ENCODE measurements at regions not wholly inside any gene's neighbourhood (a gene's known extent, or its start where the extent isn't known, plus 50 kb on each side); places are given as distances from the start of the nearest gene placed in this dataset.
"Not testable (repeated sequence)": the region's sequence is repeated elsewhere in the genome, so short reads cannot be mapped to it uniquely, and the experiment has no call there.

DNA sequence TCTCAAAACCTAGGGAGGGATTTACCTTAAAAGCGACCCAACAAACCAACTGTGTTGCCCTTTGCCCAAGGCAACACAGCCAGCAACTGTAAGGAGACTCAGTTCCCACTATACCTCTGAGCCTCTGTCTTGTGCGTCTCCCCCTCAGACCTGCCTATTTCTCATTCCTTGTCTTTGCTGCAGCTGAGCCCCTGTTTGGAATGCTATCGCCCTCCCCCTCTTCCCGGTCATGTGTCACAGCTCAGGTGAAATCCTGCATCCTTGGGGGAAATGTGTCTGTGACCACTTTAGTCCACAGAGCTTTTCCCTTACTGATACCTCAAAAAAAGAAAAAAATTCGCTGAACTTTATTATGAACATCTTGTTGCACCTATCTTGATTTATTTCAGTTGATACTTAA is 52.0 kb upstream of the LRIG1 start:
- DNase-seq, result no peak

DNA sequence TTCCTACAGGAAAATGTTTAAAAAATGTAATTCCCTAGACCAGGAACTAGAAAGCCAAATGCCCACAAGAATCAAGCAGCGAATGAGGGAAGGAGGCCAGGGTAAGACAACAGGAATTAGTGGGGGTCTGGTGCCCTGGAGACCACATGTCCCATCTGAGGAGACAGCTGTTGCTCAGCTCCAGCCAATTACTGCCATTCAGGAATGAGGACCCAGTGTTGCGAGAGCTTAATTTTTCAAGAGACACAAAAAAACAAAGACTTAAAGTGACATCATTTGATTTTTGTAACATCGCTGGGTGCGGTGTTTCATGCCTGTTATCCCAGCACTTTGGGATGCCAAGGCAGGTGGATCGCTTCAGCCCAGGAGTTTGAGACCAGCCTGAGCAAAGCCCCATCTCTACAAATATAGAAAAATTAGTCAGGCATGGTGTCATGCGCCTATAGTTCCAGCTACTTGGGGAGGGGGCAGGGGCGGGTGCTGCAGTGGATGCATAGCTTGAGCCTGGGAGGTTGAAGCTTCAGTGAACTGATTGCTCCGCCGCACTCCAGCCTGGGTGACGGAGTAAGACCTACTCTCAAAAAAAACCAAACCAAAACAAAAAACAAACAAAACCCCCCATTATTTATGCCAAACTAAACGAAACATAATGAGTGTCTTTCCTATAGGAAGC is 52.8 kb upstream of the LRIG1 start:
- DNase-seq, result no peak

DNA sequence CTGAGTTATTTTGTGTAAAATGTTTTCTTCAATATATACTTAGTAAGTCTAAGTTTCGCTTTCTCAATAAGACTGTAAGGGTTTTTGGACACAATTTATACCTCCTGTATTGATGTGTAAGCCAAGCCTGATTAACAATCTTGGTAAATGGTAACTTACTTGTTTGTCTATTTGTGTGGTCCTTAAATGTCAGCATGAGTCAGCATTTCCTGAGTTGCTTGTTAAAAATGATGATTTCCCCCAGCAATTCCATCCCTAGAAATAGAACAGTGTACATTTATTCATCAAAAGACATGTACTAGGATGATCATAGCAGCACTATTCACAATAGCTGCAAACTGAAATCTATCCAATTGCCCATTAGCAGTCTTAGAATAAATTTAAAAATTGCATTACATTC is 53.4 kb upstream of the LRIG1 start:
- DNase-seq, result no peak

DNA sequence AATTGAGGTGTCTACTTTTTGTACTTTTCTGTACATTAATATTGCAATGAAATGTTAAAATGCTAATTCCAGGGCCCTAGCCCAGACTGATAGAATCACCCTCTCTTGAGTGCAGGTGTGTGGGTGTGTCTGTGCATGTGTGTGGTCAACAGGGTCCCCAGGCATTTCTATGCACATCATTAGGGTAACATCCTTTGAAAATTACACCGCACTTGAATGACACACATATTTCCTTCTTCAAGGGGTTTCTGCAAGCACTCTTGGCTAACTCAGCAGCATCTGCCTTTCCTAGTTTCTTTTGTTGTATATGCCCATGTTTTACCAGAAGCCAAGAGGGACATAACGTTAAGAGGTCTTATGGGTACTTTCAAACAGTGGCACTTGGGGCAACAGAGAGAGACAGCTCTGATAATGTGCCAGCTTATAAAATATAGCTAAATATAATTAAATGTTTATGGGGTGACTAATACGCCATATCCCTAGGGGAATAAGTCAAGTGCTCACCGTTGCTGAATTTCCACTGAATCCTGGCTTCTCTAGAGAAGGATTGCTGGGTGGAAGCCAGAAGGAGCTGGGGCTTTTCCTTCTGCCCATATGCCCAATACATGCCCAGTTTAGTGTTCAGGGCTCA is 54.5 kb upstream of the LRIG1 start:
- DNase-seq, result no peak

DNA sequence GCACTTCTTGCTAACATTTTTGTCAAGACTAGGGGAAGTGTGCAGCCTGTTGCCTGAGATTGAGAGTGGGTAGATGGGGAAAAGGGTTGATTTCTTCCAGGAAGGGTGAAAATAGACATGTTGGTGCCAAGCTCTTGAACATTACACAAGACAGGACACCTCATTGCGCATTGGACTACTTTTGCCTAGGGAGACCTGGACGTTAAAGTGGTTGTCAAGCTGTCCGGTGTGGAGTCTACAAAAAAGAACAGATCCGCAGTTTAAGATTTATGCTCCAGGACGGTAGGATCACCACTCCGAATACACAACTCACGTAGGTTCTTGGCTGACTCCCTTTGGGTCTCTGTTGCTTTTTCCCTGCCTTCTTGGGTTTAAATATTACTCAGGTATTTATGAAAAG is 56.3 kb upstream of the LRIG1 start:
- DNase-seq, result no peak

DNA sequence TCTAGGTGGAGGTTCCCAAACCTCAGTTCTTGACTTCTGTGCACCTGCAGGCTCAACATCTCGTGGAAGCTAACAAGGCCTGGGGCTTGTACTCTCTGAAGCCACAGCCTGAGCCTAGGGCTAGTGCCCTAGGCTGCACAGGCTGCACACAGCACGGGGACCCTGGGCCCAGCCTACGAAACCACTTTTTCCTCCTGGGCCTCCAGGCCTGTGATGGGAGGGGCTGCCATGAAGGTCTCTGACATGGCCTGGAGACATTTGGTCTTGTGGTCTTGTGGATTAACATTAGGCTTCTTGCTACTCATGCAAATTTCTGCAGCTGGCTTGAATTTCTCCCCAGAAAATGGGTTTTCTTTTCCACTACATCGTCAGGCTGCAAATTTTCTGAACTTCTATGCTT is 59.1 kb upstream of the LRIG1 start:
- DNase-seq, result not testable (repeated sequence)

DNA sequence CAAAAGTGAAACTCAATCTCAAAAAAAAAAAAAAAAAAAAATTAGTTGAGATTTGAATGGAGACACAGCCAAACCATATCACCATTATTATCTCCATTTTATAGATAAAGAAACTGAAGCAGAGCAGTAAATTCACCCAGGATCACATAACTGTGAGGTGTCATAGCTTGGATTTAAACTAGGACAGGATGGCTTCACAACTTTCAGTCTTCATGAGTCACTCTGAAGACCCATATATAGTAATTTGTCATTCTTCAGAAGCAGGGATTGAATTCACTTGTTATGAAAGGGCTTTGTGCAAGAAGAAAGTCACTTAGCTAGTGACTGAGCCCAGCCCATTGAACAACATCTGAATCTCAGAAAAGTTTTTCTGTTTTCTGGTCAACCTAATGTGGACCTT is 60.5 kb upstream of the LRIG1 start:
- no peak for DNase-seq

DNA sequence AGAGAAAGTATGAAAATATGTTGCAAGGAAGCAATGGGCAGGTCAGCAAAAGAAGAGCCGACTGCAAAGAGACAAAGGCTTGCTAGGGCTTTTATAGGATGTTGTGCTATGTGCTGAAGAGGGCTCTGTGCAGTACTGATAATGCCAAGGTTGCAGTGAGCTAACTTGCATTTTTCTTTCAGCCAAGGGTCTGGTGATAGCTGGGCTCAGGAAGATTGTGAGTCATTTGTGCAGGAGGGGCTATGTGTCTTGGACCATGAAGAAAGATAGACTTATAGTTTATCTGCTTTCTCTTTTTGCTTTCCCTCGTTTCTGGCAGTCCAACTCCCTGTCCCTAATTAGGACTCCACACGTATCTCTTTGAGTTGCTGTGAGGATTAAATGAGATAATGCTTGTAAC is 64.5 kb upstream of the LRIG1 start:
- DNase-seq, result no peak

DNA sequence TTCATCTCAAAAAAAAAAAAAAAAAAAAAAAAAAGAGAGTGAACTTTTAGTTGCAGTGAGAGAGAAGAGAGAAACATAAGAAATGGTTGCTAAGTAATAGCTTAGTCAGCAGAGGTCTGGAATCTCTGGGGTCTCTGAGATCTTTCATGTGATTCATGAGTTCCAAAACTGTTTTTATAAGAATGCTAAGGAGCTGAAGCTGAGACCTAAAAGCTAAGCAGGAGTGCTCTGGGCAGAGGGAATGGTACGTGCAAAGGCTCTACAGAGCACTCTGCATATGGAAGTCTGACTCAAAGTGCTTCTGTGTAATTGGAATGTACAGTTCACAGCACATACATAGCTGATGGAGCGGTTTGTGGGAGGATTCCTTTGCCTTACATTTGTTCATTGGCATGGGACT is 66.3 kb upstream of the LRIG1 start:
- no peak for DNase-seq

DNA sequence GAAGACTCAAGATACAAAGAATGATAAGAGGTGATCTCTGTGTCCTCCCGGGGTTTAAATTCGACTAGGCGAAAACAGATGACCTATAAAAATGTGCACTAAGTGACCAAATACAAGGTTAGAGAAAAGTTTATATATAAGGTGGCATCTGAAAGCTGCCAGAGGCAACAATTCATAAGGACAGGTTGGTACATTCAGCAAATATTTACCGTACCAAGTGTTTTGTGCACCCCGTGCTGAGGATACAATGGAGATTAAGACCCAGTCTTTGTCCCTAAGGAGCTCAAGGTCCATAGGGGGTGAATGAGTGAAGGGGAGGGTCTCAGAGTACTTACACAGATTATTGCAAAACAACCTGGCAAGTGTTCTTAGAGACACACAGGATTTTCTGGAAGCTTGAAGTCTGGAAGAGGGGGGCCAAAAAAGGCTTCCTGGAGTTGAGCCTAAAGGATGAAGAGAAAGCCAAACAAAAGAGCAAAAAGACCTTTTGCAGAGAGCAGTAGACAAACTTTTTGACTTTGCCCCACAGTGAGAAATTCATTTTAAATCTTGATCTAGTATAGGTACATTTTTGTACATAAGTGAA is 71.4 kb upstream of the LRIG1 start:
- no peak for DNase-seq

DNA sequence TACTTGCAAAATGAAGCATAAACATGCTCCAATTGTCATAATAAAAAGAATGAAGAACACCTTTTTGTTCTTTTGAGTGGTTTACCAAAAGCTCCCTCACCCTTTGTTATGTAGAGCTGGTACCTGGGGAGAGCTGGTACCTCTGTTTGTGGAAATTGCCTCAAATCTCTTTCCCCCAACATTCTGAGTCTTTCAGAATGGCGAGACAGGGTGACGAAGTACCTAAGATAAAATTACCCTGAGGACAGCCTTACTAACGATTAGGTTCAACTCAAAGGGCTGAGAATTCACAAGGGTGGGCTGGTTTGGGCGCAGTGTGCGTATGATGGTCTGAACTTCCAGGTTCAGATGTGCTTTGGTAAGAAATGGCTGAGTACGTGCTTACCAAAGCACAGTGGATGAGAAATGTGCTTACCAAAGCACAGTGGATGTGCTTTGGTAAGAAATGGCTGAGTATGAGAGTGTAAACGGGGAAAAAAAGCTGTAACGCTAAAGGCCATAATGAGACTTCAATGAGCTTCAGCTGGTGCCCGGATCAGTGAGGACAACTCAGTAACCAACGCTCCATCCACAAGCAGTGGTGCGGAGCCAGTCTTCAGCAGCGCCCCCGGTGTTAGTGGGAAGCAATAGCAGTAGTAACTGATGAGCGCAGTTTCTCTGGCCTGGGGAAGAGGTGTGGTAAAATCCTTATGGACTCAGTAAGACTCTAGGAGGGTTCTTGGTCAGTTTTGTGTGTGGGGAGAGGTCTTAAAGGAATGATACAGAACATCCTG is 72.3 kb upstream of the LRIG1 start:
- no peak for DNase-seq

DNA sequence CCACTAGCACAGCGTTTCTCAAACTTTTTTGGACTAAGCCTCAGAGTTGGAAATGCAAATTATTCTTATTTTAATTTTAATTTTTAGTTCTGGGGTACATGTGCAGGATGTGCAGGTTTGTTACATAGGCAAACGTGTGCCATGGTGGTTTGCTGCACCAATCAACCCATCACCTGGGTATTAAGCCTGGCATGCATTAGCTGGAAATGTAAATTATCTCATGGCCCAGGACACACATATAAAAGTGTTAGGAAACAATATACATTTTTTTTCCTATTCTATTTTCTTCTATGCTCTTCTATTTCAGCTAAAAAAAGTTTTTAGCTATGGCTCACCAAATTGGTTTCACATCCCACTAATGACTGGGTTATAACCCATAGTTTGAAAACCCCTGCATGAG is 73.3 kb upstream of the LRIG1 start:
- no peak for DNase-seq

DNA sequence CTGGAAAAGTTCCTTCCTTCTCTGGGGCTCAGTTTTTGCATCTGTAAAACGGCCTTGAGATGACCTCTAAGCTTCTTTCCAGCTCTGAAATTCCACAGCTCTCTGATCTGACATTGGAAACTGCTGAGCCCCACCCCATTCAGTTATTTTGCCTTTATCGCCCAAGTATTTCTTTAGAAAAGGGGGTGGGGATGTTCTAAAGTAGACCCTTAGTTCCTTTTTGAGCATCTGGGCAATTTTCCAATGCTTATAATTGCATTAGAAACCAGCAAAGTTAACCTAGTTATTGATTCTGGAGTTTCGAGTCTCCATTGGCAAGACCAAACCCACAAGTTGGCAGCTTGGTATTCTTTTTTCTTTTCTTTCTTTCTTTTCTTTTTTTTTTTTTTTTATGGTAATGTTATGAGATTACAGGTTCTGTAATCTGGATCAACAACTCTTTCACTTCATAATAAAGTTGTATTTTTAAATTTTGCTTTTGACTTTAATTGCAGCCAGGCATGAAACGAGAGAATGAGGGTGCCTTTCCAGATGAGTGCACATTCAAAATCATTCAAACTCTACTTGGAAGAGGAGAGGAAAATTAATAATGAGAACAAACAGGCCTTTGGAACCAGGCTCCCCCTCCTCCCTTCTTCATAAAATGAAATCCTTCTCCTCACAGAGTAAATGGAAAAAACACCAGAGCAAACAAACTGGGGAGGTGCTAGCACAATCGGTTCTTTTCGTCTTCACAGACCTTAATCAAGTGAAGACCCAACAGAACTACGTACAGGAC is 76.8 kb upstream of the LRIG1 start:
- no peak for DNase-seq

DNA sequence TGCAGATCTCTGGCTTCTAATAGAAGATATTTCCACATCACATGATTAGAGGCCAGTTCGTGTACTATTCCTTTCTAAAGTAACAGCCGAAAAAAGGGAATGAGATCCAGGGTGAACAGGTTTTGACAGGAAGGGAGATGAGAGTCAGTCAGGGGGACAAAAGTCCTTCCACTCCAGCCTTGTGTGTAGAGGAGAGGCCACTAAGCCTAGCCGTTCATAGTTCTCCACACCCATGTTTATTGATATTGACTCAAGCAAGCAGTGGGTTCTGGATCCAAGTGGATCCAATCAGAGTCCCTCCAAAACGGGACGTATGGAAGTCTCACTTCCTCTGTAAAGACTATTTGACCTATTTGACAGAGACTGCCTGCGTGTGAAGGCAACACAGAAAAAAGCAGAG is 80.4 kb upstream of the LRIG1 start:
- DNase-seq, result no peak

DNA sequence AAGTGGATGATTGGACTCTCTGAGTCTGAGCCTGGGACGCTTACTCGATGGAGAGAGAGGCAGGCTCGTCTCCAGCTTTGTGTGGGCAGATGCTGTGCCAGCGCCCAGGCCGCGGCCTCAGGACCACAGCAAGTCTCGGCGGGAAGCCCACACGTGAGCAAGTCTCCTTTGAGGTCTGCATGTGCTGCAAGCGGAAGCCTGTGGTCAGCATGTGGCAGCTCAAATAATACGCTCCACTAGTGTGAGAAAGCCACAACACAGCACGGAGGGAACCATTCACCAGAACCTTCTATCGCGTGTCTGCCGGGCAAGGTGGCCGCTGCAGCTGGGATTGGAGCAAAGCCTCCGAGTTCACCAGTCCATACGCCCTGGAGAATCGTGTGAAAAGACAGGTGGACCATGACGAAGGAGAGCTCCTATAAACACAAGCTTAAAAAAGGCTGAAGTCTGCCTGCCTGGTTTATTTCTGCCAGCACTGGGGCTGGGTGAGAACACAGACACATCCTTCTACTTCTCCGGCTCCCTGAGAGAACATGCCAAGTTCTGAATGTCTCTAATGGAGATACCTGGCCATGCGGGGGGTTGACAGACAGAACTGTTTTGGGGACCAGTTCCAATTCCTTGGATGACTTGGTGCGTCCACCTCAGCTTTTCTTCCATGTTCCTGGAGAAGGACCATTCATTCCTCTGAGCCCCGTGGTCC is 82.0 kb upstream of the LRIG1 start:
- DNase-seq, result peak; percentile 54

DNA sequence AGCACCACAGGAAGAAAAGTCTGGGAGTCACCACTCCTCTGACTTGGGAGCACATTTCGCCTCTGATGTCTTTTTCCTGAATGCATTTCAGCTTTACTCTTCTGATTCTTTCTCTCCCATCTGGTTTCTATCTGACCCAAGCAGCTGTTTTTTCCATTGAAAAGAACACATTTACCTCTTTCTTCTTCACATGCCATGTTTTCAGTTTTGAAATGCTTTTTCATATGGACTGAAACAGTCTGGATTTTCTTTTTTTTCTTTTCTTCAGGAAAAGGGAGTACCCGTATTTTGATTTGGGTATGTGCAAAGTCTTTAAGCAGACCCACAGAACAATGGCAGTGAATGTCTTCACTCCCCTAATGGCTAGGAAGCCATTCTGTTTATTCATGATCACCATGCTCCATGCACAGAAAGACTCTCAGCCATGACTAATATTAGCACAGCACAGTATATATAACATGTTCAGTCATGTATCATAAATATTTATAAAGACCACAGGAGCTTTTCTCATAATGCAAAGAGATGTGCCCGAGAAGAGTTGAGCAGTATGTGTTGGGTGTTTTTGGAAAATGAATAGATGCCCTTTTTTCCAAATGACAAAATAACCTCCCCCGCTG is 82.7 kb upstream of the LRIG1 start:
- DNase-seq, result no peak

DNA sequence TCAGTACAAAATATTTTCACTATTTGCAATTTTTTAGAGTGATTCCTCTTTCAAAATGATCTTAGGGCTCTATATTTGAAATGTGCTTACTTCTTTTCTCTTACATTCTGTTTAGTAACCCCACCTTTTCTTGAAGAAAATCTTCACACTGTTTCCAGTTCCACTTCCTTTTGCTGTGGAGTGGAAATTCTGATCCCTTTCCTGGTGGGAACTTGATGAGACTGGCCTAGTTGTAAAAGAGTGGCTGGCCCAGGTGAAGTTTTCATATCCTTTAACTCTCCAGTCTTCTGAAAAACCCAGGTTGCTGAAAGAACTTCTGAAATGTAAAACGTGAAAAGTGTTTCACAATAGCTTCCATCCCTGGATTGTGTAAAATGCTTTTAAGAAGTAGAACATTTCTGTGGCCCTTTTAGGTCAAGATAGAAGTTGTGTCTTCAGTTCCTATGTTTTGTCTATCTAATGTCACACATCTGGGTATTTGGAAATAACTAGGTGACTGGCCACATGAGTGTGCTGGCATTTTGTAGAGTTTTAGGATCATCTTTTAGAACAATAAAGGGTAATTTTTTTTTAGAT is 84.8 kb upstream of the LRIG1 start:
- DNase-seq, result no peak

DNA sequence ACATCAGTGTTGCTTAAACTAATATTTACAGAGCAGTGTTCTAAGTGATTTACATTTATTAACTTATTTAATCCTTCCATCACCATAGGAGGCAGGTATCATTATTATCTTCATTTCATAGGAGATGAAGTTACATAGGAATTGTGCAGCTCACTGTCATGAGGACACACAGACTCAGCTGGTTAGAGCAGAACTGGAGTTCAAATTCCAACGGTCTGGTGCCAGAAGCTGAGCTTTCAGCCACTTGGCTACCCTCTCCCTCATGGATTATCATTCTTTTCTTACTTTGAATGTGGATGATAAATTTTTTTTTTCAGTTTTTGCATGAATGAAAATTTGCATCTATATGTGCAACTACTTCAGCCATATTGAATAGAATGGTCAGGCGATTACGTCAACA is 86.0 kb upstream of the LRIG1 start:
- no peak for DNase-seq

DNA sequence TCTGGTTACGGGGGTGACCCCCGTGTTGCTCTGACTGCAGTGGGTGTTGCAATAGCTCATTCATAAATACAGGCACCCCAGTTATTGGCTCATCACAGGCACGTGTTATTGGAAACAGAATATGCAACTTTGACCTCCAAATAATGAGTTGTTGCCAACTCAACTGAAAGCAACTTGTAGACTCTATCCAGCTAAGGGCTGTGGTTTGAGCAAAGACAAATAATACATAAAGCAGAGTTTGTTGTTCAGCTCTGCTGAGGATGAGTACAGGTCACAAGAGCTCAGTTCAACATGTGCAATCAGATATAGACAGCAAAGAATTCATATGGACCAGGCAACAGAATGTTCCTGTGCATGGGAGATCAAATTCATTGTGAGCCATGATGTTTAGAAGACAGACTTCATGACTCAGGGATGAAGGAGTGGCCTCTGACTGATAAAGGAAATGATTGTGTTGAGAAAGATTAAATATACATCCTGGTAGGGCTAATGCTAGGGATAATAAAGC is 87.6 kb upstream of the LRIG1 start:
- DNase-seq, result no peak

DNA sequence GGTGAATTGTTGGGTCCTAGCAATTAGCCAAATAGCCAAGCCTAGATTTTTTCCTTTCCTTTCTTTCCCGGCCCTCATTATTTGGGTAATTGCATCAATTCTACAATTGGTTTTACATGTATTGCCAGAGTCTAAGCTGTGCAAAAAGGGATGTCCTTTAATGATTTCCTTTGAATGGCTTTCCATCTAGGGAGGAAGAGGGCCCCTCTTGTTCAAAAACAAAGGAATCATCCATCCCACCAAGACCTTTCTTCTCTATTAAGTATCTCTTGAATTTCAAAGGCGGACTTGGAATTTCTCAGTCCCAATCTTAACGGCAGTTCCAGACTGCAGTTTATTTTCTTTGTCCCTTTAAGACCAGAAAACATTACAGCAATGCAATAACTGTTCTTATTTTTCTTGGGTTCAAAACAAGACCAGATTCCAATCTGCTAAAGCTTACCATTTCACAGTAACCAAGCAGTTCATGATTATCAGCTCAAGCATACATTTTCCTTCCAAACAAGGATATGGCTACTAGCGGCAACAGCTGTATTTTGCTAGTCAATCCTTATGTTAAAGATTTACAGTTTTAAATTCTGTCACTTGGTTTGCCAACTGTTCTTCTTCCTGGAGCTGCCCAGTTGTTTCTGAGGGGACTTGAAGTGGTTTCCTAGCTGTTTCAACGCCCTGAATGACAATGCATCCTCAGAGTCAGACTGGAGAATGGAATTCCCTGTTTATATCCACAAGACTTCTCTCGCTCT is 91.4 kb upstream of the LRIG1 start:
- no peak for DNase-seq

All from stimulated activated naive CD4-positive, alpha-beta T cell treated with Interleukin-2 at 50 U/mL for 16 hours (primary cell).